HG02623 (cell line): ENCODE measurements at regions not wholly inside any gene's neighbourhood (a gene's known extent, or its start where the extent isn't known, plus 50 kb on each side); places are given as distances from the start of the nearest gene placed in this dataset.
"Not testable (repeated sequence)": the region's sequence is repeated elsewhere in the genome, so short reads cannot be mapped to it uniquely, and the experiment has no call there.

ENCODE experiments used
- ATAC-seq: cut with Tn5 transposase; IDR thresholded peaks from one replicate; pipeline ENCODE4 v1.9.1; 2021; ENCODE audit warnings: moderate library complexity; ENCODE audit not compliant: unreplicated experiment

GRCh38 chr7:125485223-125485622 lies 555.6 kb upstream of the POT1 start:
- no peak for ATAC-seq

DNA sequence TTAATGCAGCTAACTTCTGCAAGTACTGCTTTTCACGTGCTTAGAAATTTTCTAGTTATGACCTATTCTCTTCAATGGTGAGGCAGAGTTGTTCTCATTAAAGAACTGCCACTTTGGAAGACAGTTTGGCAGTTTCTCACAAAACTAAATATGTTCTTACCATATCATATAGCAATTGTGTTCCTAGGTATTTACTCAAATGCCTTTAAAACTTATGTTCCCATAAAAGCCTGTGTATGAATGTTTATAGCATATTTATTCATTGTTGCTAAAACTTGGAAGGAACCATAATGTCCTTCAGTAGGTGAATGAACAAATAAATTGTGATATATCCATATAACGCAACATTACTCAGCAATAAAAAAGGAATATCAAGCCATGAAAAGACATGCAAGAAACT lies 555.1 kb upstream of the POT1 start:
- no peak for ATAC-seq

DNA sequence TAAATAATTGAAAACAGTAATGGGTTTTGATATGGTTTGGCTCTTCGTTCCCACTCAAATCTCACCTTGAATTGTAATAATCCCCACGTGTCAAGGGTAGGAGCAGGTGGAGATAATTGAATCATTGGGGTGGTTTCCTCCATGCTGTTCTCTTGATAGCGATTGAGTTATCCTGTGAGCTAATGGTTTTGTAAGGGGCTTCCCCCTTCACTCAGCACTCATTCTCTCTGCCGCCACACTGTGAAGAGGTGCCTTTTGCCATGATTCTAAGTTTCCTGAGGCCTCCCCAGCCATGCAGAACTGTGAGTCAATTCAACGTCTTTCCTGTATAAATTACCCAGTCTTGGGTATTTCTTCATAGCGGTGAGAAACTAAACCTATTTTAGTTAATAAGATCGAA lies 551.7 kb upstream of the POT1 start:
- ATAC-seq = no peak

- ATAC-seq = no peak
Observed at GRCh38 chr7:125480762-125481161, 551.1 kb upstream of the POT1 start.

- no peak for ATAC-seq
Observed at GRCh38 chr7:125468855-125469174, 539.2 kb upstream of the POT1 start.

GRCh38 chr7:125467996-125468854 lies 538.6 kb upstream of the POT1 start:
- ATAC-seq = no peak

- ATAC-seq = no peak
Observed at GRCh38 chr7:125465527-125465926, 535.9 kb upstream of the POT1 start.

GRCh38 chr7:125462615-125463014 lies 533.0 kb upstream of the POT1 start:
- ATAC-seq = no peak

- no peak for ATAC-seq
Observed at GRCh38 chr7:125459038-125459437, 529.4 kb upstream of the POT1 start.

- ATAC-seq = no peak
Observed at GRCh38 chr7:125450749-125451148, 521.1 kb upstream of the POT1 start.

DNA sequence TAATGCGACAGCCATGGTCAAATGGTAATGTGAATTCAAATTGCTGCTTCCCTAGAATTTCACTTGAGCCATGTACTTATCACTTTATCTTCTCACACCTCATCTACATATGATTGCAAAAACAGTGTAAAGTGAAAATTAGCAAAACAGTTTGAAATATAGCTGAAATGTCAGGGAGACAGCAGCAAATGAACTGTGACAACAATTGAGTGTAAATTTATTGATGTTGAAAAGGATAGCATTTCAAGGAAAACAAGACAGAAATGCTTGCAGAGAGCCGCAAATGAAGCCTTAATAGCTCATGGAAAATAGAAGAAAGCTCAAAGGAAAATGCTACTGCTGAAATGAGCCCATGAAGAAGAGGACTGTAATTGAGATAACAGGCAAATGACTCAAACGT lies 516.2 kb upstream of the POT1 start:
- no peak for ATAC-seq

DNA sequence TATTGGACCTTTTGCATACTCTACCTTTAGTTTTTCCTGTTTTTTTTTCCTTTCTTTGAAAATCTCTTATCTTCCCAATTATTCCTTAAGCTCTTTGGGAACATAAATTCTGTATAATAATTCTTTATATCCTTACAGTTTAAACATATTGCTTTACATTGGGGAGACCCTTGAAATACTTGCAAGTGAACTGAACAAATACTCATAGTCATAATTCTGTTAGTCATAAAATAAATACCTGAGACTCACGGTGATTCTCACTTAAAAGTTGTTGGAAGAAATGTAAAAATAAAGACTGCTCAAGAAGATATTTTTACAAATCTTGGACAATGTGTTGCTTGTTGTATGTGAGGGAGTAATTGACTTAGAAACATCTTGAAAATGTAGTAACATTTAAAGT lies 515.2 kb upstream of the POT1 start:
- no peak for ATAC-seq

DNA sequence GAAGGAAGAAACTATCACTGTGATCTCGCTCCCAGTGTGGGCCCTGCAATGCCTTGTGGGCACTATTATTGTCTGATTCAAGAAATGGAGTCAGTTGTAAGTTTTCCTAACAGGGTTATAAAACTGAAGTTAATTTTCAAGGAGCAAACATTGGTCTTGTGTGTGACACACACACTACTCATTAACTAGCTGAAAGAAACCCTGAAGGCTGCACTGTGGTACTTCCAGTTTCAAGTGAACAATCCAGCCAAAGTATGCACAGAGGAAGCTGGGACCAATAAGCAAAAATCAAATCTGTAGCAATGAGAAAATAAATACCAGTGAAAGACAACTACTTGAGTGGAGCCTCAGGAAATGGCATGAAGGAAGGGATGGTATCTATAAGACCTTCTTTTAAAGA lies 506.6 kb upstream of the POT1 start:
- no peak for ATAC-seq

- ATAC-seq = no peak
Observed at GRCh38 chr7:125431349-125431748, 501.7 kb upstream of the POT1 start.

- ATAC-seq = no peak
Observed at GRCh38 chr7:125430013-125430412, 500.4 kb upstream of the POT1 start.

GRCh38 chr7:125427676-125428075 lies 498.1 kb upstream of the POT1 start:
- ATAC-seq = no peak

GRCh38 chr7:125425506-125425905 lies 495.9 kb upstream of the POT1 start:
- no peak for ATAC-seq

GRCh38 chr7:125424721-125425120 lies 495.1 kb upstream of the POT1 start:
- no peak for ATAC-seq

DNA sequence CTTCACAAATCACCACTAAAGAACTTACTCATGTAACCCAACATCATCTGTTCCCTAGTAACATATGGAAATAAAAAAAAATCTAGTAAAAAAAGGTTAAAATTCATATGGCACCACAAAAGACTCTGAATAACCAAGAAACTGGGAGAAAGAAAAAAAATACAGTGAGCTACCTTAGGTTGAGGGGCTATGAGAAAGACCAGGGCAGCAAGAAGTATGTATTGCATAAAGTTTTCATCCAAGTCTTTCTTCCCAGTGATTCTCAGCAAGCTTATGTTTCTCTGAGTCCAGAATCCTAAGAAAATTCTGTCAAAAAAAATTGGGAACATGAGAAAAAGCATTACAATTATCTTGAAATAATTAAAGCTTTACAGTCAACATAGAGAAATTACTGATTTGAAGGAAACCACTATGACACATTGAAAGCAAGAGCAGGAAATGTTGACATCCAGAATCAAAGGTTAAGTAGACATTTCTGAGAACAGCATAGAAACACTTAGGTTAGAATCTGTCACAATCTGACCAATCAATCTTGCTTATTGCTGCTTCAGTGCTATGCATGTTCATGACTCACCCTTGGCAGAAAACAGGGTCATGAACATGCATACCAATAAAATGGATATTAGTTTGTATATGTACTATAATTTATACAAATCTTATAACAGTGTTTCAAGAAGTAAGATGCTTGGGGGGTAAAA lies 494.0 kb upstream of the POT1 start:
- no peak for ATAC-seq

GRCh38 chr7:125421407-125421806 lies 491.8 kb upstream of the POT1 start:
- not testable (repeated sequence) for ATAC-seq

GRCh38 chr7:125412890-125413665 lies 483.5 kb upstream of the POT1 start:
- ATAC-seq = no peak

DNA sequence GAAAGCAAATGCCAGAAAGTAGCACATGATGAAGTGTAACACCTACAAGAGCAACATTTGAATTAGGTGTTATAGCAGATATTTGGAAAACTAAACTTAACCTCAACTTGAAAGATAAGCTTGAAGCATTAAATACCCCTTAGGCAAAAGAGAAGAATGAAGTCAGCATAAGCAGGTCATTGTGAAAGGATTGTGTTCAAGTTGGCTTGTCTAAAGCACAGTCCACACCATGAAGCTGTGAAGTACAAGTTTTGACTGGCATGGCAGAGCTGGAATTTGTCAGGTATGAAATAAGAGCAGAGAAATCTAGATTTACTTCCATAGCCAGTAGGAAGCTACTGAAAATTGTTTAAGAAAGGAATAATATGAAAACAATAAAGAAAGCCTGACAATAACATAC lies 480.3 kb upstream of the POT1 start:
- ATAC-seq = no peak
